Osteoblast (primary cell): ENCODE measurements at regions not wholly inside any gene's neighbourhood (a gene's known extent, or its start where the extent isn't known, plus 50 kb on each side); places are given as distances from the start of the nearest gene placed in this dataset.

Experiments used
- DNase-seq: peaks from one replicate; pipeline ENCODE4 v3.0.0; 2011; ENCODE audit warnings: low spot score, mixed read lengths; ENCODE audit not compliant: insufficient read length; ENCODE audit errors: missing footprints
- H2AFZ ChIP-seq: 2 replicates; pipeline ENCODE4 v1.6.0; 2011; ENCODE audit warnings: mild to moderate bottlenecking, low read length
- H3K27ac ChIP-seq: 2 replicates; pipeline ENCODE4 v1.5.1; 2011; ENCODE audit warnings: mild to moderate bottlenecking, low read depth, low read length, moderate library complexity
- H3K27me3 ChIP-seq: 2 replicates; pipeline ENCODE4 v1.6.0; 2012; ENCODE audit warnings: mild to moderate bottlenecking, control low read depth, inconsistent platforms, low read length, moderate library complexity; ENCODE audit not compliant: insufficient read depth
- H3K36me3 ChIP-seq: 2 replicates; pipeline ENCODE4 v1.5.1; 2011; ENCODE audit warnings: mild to moderate bottlenecking, low read length, control low read depth, moderate library complexity; ENCODE audit not compliant: insufficient read depth
- H3K4me1 ChIP-seq: 2 replicates; pipeline ENCODE4 v1.5.1; 2011; ENCODE audit warnings: mild to moderate bottlenecking, low read length, control low read depth, moderate library complexity; ENCODE audit not compliant: insufficient read depth
- H3K4me2 ChIP-seq: 2 replicates; pipeline ENCODE4 v1.6.0; 2011; ENCODE audit warnings: mild to moderate bottlenecking, low read length; ENCODE audit not compliant: insufficient read depth
- H3K4me3 ChIP-seq: fragments of 200-600 bp; sonication (generic); 3 replicates; pipeline ENCODE4 v1.5.1; 2012; ENCODE audit warnings: mild to moderate bottlenecking, low read length, inconsistent platforms; ENCODE audit not compliant: insufficient read depth
- H3K79me2 ChIP-seq: 2 replicates; pipeline ENCODE4 v1.6.0; 2012; ENCODE audit warnings: mild to moderate bottlenecking, low read length, control low read depth, inconsistent platforms; ENCODE audit not compliant: insufficient read depth
- H3K9me3 ChIP-seq: 2 replicates; pipeline ENCODE4 v1.5.1; 2011; ENCODE audit warnings: low read depth, low read length, control low read depth
- H4K20me1 ChIP-seq: 2 replicates; pipeline ENCODE4 v1.6.0; 2012; ENCODE audit warnings: mild to moderate bottlenecking, low read length, control low read depth; ENCODE audit not compliant: insufficient read depth
- TF ChIP-seq, protein P1 (sequence below): IDR thresholded peaks from 2 replicates; pipeline ENCODE4 v1.5.1; 2011; ENCODE audit warnings: mild to moderate bottlenecking, low read depth, low read length, moderate library complexity; ENCODE audit errors: extremely low read depth

- Histone ChIP-seq H3K36me3 (no peaks in the 10 kb centered on the region), H2AFZ (no peak overlapping the region), H3K4me1 (no peaks in the 10 kb centered on the region), H3K79me2 (no peaks in the 10 kb centered on the region), H3K4me3 (no peak overlapping the region), H4K20me1 (no peaks in the 10 kb centered on the region), H3K27me3 (no peaks in the 10 kb centered on the region), H3K27ac (no peak overlapping the region), H3K9me3 (no peaks in the 10 kb centered on the region), H3K4me2 (no peak overlapping the region)
- no peak for DNase-seq
- TF ChIP-seq, protein P1, sequence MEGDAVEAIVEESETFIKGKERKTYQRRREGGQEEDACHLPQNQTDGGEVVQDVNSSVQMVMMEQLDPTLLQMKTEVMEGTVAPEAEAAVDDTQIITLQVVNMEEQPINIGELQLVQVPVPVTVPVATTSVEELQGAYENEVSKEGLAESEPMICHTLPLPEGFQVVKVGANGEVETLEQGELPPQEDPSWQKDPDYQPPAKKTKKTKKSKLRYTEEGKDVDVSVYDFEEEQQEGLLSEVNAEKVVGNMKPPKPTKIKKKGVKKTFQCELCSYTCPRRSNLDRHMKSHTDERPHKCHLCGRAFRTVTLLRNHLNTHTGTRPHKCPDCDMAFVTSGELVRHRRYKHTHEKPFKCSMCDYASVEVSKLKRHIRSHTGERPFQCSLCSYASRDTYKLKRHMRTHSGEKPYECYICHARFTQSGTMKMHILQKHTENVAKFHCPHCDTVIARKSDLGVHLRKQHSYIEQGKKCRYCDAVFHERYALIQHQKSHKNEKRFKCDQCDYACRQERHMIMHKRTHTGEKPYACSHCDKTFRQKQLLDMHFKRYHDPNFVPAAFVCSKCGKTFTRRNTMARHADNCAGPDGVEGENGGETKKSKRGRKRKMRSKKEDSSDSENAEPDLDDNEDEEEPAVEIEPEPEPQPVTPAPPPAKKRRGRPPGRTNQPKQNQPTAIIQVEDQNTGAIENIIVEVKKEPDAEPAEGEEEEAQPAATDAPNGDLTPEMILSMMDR, result no peak
These were observed 397.3 kb downstream of the GRB14 start for GRCh38 chr2:164224007-164224406.

DNA sequence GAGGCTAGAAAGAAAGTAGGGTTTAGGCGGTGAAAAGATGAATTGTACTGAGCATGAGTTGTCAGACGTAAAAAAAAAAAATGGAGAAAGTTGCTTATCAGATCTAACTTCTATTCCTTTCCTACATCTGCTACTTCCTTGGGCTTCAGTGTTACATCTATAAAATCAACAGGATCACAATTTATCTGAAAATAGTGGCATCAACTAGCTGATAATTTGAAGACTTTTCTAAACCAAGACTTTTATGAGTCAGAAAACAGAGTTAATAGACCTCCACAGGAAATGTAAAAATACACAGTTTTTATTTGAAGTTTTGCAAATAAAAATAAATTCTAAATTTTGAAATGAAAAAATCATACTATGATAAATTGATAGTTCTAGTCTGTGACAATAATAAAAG, 399.8 kb downstream of the GRB14 start:
- Histone ChIP-seq H3K79me2 (no peaks in the 10 kb centered on the region), H3K36me3 (no peaks in the 10 kb centered on the region), H4K20me1 (no peaks in the 10 kb centered on the region), H2AFZ (no peak overlapping the region), H3K4me2 (no peak overlapping the region), H3K4me1 (no peaks in the 10 kb centered on the region), H3K27me3 (no peaks in the 10 kb centered on the region), H3K4me3 (no peak overlapping the region), H3K9me3 (no peaks in the 10 kb centered on the region), H3K27ac (no peak overlapping the region)
- DNase-seq, result no peak
- TF ChIP-seq, protein P1, result no peak

DNA sequence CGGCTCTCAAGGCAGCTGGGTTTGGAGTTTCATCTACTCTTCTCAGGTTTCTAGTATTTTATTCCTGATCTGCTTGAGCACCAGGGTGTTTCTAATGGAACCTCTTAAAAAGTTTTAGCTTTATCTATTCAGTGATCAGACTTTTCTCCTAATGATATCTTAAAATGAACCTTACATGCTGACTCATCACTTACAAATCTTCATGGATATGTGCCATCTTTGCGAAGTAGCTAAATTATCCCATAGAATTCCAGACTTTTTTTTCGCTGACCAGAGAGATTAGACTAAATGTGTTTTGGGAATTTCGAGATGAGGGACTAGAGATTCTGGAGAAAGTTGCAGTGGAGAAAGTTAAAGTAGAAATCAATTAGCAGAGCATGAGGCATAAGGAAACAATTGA, 401.0 kb downstream of the GRB14 start:
- Histone ChIP-seq H3K79me2 (no peaks in the 10 kb centered on the region), H3K36me3 (no peaks in the 10 kb centered on the region), H3K4me2 (no peak overlapping the region), H3K27ac (no peak overlapping the region), H3K4me1 (no peaks in the 10 kb centered on the region), H2AFZ (no peak overlapping the region), H3K9me3 (no peaks in the 10 kb centered on the region), H3K4me3 (no peak overlapping the region), H4K20me1 (no peaks in the 10 kb centered on the region), H3K27me3 (no peaks in the 10 kb centered on the region)
- TF ChIP-seq, protein P1, result no peak
- DNase-seq, result no peak

DNA sequence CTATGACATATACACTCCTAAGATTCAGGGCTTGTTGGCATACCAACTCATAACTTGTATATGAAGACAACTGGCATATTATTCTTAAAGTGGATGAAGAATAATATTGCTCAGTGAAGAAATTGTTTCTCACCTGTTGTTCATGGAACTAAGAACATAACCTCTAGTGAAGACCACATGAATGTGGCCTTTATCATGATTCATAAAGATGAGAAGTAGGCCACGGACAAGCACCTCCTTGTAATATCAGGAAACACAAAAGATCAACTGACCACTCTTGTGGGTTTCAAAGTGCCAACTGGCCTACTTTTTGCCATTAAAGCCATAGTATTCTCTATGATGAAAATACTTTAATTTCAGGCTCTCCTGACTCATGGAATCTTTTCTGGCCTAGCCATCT, 407.4 kb downstream of the GRB14 start:
- H2AFZ ChIP-seq, result no peak overlapping the region

More for the DNA sequence above, 407.4 kb downstream of the GRB14 start:
- TF ChIP-seq, protein P1, result no peak
- Histone ChIP-seq H3K27ac (no peak overlapping the region), H3K4me1 (no peaks in the 10 kb centered on the region), H3K4me2 (no peak overlapping the region), H3K27me3 (no peaks in the 10 kb centered on the region), H3K9me3 (no peaks in the 10 kb centered on the region), H4K20me1 (no peaks in the 10 kb centered on the region), H3K36me3 (no peaks in the 10 kb centered on the region), H3K4me3 (no peak overlapping the region), H3K79me2 (no peaks in the 10 kb centered on the region)
- no peak for DNase-seq
